ELR (cell line): ENCODE measurements at regions not wholly inside any gene's neighbourhood (a gene's known extent, or its start where the extent isn't known, plus 50 kb on each side); places are given as distances from the start of the nearest gene placed in this dataset.
"Not testable (repeated sequence)": the region's sequence is repeated elsewhere in the genome, so short reads cannot be mapped to it uniquely, and the experiment has no call there.

Experiments used
- DNase-seq: peaks from one replicate; pipeline ENCODE4 v3.0.0-alpha.2; 2015; ENCODE audit warnings: low read depth

- no peak for DNase-seq
Measured at GRCh38 chr10:109277456-109277855, 645.9 kb downstream of the XPNPEP1 start.

DNA sequence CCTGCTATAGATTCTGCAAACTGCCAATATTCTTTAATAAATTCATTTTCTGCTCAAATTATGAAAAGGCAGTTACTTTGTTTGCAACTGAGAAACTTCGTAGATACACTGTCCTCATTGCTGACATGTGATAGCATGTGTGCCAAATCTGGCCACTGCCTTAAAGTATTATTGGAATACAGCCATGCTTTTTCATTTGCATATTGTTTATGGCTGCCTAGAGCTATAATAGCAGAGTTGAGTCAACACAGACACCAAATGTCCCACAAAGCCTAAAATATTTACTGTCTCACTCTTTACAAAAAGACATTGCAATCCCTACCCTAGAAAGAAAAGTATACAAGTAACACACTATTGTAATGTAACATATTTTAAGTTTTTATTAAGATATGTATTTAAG, 647.4 kb downstream of the XPNPEP1 start:
- peak; percentile 33 for DNase-seq

GRCh38 chr10:109274681-109275080, 648.6 kb downstream of the XPNPEP1 start:
- no peak for DNase-seq

DNA sequence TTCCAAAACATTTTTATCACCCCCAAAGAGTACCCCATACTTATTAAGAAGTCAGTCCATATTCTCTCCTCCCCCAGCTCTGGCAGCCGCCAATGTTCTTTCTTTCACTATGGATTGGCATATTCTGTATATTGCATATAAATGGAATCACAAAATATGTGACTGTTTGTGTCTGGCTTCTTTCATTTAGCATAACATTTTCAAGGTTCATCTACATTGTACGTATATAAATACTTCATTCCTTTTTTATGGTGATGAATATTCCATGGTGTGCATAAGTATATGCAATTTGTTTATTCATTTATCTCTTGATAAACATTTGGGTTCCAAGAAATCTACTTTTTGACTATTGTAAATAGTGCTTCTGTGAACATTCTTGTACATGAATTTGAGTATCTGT, 653.1 kb downstream of the XPNPEP1 start:
- DNase-seq: no peak

- no peak for DNase-seq
Measured at GRCh38 chr10:109264004-109264403, 659.3 kb downstream of the XPNPEP1 start.

DNA sequence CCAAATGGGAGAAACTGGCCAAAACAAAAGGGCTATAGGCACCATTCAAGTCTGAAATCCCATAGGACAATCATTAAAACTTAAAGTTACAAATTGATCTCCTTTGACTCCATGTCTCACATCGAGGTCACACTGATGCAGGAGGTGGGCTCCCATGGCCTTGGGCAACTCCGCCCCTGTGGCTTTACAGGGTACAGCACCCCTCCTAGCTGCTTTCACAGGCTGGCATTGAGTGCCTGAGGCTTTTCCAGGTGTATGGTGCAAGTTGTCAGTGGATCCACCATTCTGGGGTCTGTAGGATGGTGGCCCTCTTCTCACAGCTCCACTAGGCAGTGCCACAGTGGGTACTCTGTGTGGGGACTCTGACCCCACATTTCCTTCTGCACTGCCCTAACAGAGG, 662.1 kb downstream of the XPNPEP1 start:
- no peak for DNase-seq

GRCh38 chr10:109259293-109259692, 664.0 kb downstream of the XPNPEP1 start:
- peak; percentile 80 for DNase-seq

- DNase-seq: no peak
Measured at GRCh38 chr10:109253306-109253705, 670.0 kb downstream of the XPNPEP1 start.

GRCh38 chr10:109250152-109250551, 673.2 kb downstream of the XPNPEP1 start:
- no peak for DNase-seq

GRCh38 chr10:109247814-109248213, 675.5 kb downstream of the XPNPEP1 start:
- no peak for DNase-seq

- DNase-seq: no peak
Measured at GRCh38 chr10:109245821-109246220, 677.5 kb downstream of the XPNPEP1 start.

- DNase-seq: no peak
Measured at GRCh38 chr10:109239371-109239770, 683.9 kb downstream of the XPNPEP1 start.

DNA sequence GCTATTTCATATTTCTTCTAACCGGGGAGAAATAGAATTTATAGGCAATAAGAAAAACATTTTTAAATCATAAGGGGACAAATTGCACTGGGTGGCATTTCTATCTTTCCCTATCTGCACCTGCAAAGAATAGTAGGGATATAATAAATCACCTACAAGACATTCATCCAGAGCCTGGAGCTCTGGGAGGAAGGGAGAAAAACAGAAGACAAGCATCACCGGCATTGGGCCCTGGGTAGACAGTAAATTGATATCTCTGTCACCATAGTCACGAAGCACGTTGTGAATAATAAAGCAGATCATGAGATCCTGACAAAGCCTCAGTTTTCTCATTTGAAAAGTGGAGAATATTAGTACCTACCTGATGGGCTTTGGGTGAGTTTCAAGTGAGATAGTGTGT, 685.6 kb downstream of the XPNPEP1 start:
- DNase-seq: no peak

GRCh38 chr10:109237050-109237449, 686.3 kb downstream of the XPNPEP1 start:
- DNase-seq: no peak

- not testable (repeated sequence) for DNase-seq
Measured at GRCh38 chr10:109223533-109223932, 699.8 kb downstream of the XPNPEP1 start.

GRCh38 chr10:109219935-109220605, 703.2 kb downstream of the XPNPEP1 start:
- DNase-seq: no peak

- DNase-seq: no peak
Measured at GRCh38 chr10:109218207-109218606, 705.1 kb downstream of the XPNPEP1 start.

DNA sequence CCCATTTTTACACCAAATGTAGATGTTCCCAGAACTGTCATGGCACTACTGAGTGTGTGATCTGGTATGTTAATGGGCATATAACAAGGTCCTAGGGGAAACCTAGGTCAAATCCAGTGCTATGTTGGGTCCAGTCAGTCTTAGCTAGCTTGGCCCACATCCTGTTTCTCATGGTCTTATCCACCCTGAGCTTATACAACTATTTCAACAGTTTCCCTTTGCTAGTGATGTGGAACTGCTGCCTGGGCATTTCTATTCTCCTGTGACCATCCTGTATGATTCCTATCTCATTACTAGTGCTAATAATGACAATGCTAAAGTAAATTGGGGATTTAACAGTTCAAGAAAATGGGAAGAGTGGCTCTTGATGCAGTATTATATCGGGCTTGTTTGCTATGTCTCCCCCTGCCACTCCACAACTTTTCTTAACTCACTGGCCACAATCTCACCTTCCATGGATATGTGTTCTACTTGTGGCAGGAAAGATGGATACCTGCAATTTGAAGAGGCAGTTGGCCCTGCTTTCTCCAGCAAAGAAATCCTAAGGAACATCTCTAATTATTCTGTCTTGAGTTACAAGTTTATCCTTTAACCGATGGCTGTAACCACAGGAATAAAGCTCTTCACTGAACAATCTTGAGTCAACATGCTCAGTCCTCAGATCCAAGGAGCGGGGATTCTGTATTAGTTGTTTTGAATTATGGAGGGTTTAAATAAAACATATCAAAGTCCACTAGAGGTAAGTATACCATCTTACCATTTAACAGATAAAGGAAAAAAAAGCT, 707.8 kb downstream of the XPNPEP1 start:
- peak; percentile 38 for DNase-seq

- not testable (repeated sequence) for DNase-seq
Measured at GRCh38 chr10:109214891-109215290, 708.4 kb downstream of the XPNPEP1 start.

- no peak for DNase-seq
Measured at GRCh38 chr10:109207361-109207760, 716.0 kb downstream of the XPNPEP1 start.

GRCh38 chr10:109205929-109206585, 717.3 kb downstream of the XPNPEP1 start:
- peak; percentile 98 for DNase-seq

- no peak for DNase-seq
Measured at GRCh38 chr10:109203646-109204353, 719.5 kb downstream of the XPNPEP1 start.
